ENCODE measurements at regions not wholly inside any gene's neighbourhood (a gene's known extent, or its start where the extent isn't known, plus 50 kb on each side); places are given as distances from the start of the nearest gene placed in this dataset.

GRCh38 chr3:1998739-1999138, 99.9 kb upstream of the CNTN4 start:
- no peaks in the 10 kb centered on the region for H3K27me3 Mint-ChIP-seq (ENCODE audit: unreplicated experiment)
- no peak for TF ChIP-seq CTCF (IDR thresholded peaks at IDR 0.05; ENCODE audit: partially characterized antibody, unreplicated experiment)
- no peaks in the 10 kb centered on the region for H3K36me3 Mint-ChIP-seq (ENCODE audit: unreplicated experiment)
- DNase-seq: no peak
- no peak overlapping the region for H3K4me3 Mint-ChIP-seq (ENCODE audit: unreplicated experiment)
- H3K4me1 Mint-ChIP-seq (ENCODE audit: low read depth, unreplicated experiment): peaks cover 2% of the 10 kb centered on the region
- H3K9me3 Mint-ChIP-seq (ENCODE audit: unreplicated experiment): no peaks in the 10 kb centered on the region
- H3K27ac Mint-ChIP-seq (ENCODE audit: unreplicated experiment): no peak overlapping the region

GRCh38 chr3:2001306-2002108, 97.2 kb upstream of the CNTN4 start:
- no peak for DNase-seq
- Mint-ChIP-seq H3K27me3 (ENCODE audit: unreplicated experiment) (no peaks in the 10 kb centered on the region), H3K27ac (ENCODE audit: unreplicated experiment) (no peak overlapping the region), H3K9me3 (ENCODE audit: unreplicated experiment) (peaks cover 3% of the 10 kb centered on the region), H3K4me1 (ENCODE audit: low read depth, unreplicated experiment) (peaks cover 6% of the 10 kb centered on the region), H3K36me3 (ENCODE audit: unreplicated experiment) (peaks cover 6% of the 10 kb centered on the region), H3K4me3 (ENCODE audit: unreplicated experiment) (no peak overlapping the region)
- TF ChIP-seq CTCF (IDR thresholded peaks at IDR 0.05; ENCODE audit: partially characterized antibody, unreplicated experiment): no peak

- H3K4me1 Mint-ChIP-seq (ENCODE audit: low read depth, unreplicated experiment): no peaks in the 10 kb centered on the region
- TF ChIP-seq CTCF (IDR thresholded peaks at IDR 0.05; ENCODE audit: partially characterized antibody, unreplicated experiment): no peak
- H3K9me3 Mint-ChIP-seq (ENCODE audit: unreplicated experiment): no peaks in the 10 kb centered on the region
- H3K27ac Mint-ChIP-seq (ENCODE audit: unreplicated experiment): no peak overlapping the region
- no peaks in the 10 kb centered on the region for H3K36me3 Mint-ChIP-seq (ENCODE audit: unreplicated experiment)
- no peak for DNase-seq
- H3K27me3 Mint-ChIP-seq (ENCODE audit: unreplicated experiment): no peaks in the 10 kb centered on the region
- H3K4me3 Mint-ChIP-seq (ENCODE audit: unreplicated experiment): no peak overlapping the region
Observed at GRCh38 chr3:2023959-2024358, 74.7 kb upstream of the CNTN4 start.

- H3K9me3 Mint-ChIP-seq (ENCODE audit: unreplicated experiment): no peaks in the 10 kb centered on the region
- H3K27ac Mint-ChIP-seq (ENCODE audit: unreplicated experiment): no peak overlapping the region
- no peak overlapping the region for H3K4me3 Mint-ChIP-seq (ENCODE audit: unreplicated experiment)
- H3K36me3 Mint-ChIP-seq (ENCODE audit: unreplicated experiment): no peaks in the 10 kb centered on the region
- H3K4me1 Mint-ChIP-seq (ENCODE audit: low read depth, unreplicated experiment): no peaks in the 10 kb centered on the region
- no peak for TF ChIP-seq CTCF (IDR thresholded peaks at IDR 0.05; ENCODE audit: partially characterized antibody, unreplicated experiment)
- DNase-seq: no peak
- no peaks in the 10 kb centered on the region for H3K27me3 Mint-ChIP-seq (ENCODE audit: unreplicated experiment)
Observed at GRCh38 chr3:2024713-2025112, 74.0 kb upstream of the CNTN4 start.

- no peak overlapping the region for H3K27ac Mint-ChIP-seq (ENCODE audit: unreplicated experiment)
Observed at GRCh38 chr3:2029559-2029958, 69.1 kb upstream of the CNTN4 start.

More at GRCh38 chr3:2029559-2029958, 69.1 kb upstream of the CNTN4 start:
- no peak for DNase-seq
- Mint-ChIP-seq H3K9me3 (ENCODE audit: unreplicated experiment) (no peaks in the 10 kb centered on the region), H3K4me1 (ENCODE audit: low read depth, unreplicated experiment) (no peaks in the 10 kb centered on the region), H3K4me3 (ENCODE audit: unreplicated experiment) (no peak overlapping the region), H3K36me3 (ENCODE audit: unreplicated experiment) (no peaks in the 10 kb centered on the region), H3K27me3 (ENCODE audit: unreplicated experiment) (no peaks in the 10 kb centered on the region)
- no peak for TF ChIP-seq CTCF (IDR thresholded peaks at IDR 0.05; ENCODE audit: partially characterized antibody, unreplicated experiment)

All from glutamatergic neuron (in vitro differentiated cells).